Stimulated activated CD4-positive, alpha-beta T cell treated with anti-CD3 and anti-CD28 coated beads, TNF-alpha, amount 100 ng/mL, for 48 hours (primary cell): ENCODE measurements at regions not wholly inside any gene's neighbourhood (a gene's known extent, or its start where the extent isn't known, plus 50 kb on each side); places are given as distances from the start of the nearest gene placed in this dataset.
"Not testable (repeated sequence)": the region's sequence is repeated elsewhere in the genome, so short reads cannot be mapped to it uniquely, and the experiment has no call there.

ENCODE experiments used
- DNase-seq, 3 donors: peaks; one replicate each; pipeline ENCODE4 v3.0.0-alpha.2; 2020; ENCODE audit warnings: low read depth in 3 of 3

DNA sequence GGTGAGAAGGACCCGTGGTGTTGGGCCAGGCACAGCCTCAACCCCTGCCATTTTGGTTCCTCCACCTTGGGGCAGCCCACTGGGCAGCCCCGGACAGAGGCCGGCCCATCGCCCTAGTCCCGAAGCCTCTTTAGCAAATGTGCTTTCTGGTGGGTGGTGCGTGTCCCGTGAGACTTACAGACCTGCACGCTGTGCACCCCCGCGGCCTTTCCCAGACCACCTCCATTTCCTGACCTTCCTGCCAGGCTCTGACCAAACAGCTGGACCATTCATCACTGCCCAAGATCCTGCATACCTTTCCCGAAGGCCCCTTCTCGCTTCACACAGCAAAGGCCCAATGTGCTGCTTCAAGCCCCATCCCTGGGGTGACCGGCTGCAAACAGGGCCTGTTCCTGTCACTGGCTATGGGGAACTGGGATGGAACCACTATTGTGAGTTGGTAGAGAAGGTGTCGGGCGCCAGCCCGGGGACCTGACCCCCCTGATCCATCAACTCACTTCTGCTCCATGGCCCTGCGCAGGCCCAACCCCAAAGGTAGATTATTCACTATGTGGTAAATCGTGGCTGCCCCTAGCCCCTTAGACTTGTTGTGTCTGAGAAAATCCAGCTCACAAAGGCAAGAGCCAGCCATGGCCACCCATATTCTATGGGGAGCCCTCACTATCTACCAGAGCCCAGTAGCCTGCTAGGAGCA lies 341.0 kb downstream of the EIPR1 start:
- no peak for DNase-seq

DNA sequence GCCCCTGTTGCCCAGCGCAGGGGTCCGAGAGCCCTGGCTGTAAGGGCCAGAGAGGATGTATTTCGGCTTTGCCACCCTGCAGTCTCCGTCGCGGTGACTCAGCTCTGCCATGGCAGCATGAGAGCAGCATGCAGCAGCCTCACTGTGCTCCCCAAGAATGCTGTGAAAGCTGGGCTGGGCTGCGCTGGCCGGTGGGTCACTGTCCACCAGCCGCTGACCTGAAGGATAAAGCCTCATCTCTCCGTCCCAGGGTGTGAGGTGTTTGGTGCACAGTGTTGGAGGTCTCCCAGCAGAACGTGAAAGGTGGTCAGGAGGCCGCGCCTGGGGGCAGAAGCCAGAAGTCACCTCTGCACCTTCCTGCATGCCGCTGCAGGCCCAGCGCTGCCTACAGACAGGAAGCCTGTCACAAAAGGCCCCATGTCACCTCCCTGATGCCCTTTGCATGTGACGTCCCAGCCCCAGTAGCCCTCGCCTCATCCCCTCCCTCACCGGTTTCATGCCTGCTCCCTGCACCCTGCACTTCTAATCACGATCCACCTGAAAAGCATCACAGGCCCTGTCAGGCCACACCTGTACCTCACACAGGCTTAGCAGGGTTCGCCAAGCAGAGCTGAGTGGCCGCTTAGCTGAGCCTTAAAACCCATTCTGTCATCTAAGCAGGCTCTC lies 342.1 kb downstream of the EIPR1 start:
- no peak for DNase-seq

DNA sequence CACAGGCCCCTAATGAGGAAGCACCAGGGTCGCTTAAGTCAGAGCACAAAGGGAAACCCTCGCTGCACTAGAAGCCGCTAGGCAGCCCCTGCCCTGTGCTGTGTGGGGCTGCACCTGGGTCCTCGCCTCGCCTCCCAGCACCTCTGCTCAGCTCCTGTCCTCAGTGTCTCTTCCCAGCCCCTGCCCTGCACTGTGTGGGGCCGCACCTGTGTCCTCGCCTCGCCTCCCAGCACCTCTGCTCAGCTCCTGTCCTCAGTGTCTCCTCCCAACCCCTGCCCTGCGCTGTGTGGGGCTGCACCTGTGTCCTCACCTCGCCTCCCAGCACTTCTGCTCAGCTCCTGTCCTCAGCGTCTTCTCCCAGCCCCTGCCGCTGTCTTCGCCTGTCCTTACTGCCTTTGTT lies 342.8 kb downstream of the EIPR1 start:
- no peak for DNase-seq

DNA sequence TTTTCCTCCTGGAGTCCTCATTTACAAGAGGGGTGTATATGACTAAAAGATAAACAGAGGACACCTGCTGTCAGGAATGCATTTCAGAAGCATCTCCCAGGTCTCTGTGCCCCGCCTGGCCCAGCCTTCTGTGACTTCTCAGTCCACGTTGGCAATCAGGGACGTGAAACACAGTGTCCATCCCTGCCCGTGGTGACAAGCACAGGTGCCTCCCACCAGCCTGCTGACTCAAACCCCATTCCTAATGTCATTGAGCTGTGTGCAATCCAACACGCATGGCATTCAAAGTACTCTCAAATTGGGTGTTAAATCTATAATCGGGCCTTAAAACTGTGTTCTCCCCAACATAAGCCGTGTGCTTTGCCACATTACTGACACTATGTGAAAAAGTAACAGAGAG lies 343.2 kb downstream of the EIPR1 start:
- no peak for DNase-seq

DNA sequence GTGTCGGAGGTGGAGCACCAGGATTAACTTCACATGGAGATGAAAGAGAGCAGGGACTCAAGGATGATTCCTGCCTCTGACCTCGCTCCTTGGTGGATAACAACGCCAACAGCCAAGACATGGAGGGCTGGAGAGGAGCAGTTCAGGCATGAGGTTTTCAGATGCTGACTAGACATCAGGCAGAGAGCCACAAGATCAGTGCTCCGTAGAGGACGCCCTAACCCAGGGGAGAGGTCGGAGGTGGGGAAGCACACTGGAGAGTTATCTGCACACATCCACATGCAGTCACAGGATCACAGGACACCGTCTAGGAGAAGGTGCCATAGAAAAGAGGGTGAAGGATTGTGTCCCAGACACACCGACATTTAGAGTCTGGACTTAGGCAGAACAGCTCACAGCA lies 344.3 kb downstream of the EIPR1 start:
- no peak for DNase-seq

DNA sequence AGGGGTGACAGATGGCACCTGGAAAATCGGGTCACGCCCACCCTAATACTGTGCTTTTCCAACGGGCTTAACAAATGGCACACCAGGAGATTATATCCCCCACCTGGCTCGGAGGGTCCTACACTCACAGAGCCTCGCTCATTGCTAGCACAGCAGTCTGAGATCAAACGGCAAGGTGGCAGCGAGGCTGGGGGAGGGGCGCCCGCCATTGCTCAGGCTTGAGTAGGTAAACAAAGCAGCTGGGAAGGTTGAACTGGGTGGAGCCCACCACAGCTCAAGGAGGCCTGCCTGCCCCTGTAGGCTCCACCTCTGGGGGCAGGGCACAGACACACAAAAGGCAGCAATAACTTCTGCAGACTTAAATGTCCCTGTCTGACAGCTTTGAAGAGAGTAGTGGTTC lies 346.8 kb downstream of the EIPR1 start:
- not testable (repeated sequence) for DNase-seq

DNA sequence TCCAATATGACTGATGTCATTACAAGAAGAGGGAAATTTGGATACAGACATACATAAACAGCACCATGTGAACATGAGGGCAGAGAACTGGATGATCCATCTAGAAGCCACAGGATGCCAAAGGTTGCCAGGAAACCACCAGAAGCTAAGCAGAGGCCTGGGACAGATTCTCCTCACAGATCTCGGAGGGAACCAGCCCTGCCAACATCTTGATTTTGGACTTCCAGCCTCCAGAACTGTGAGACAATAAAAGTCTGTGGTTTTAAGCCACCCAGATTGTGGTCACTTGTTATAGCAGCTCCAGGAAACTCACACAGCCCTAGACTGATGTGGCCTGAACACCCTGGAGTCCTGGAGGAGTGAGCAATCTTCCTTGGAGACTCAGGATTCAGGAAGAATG lies 351.6 kb downstream of the EIPR1 start:
- DNase-seq, result no peak

DNA sequence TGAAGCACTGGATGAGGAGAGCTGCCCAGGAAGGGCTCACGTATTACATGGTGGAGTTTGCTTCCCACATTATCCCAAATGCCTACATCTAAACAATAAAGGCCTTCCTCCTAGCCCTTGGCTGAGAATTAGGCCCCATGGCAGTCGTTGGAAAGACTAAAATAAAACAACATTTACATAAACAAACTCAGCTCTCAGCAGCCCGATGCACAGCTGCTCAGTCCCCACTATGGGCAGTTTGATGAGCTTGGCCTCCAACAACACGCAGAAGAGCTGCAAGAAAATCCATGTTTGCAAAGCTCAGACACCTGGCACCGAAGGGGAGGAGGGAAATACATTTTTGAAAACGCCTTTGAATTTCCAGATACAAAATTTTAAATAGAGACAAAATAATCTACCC lies 352.4 kb downstream of the EIPR1 start:
- DNase-seq, result no peak

DNA sequence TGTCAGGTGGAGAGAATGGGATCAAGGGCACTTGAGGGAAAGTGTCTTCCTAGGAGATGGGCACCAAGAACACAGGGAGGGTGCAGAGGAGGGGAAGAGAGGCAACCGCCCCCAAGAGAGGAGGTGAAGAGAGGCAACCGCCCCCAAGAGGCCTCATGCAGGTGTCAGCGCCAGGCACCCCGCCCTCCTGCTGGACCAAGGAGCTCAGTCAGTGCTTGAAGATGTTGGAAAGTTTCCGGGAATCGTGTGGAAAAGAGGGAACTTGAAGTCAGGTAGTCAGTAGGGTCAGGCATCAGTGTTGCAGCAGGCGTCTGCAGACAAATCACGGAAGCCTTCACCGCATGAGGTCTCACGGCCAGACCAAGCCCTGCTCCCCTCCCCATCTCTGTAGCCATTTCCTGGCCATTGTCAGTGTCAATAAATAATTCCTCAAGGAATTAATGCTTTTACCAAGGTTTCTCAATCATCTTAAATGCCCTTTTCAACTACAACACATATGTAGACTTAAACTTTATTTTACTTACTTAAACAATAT lies 353.1 kb downstream of the EIPR1 start:
- no peak for DNase-seq

DNA sequence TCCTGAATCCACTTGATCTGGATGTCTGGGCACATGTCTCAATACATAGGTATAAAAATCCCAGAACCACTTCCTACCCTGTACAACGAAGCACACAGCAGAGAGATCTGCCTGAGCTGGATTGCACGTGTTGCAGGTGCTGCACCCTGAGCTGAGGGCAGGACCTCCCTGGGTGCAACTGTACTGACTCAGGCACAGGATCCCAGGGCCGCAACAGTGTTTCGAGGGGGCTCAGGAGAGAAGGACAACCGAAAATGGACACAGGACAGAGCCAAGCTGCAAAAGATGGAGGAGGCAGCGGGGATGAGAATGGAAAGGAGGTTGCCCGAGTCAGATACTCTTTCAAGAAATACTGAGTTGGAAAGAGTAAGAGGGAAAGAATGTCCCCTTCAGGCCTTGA lies 354.1 kb downstream of the EIPR1 start:
- no peak for DNase-seq

DNA sequence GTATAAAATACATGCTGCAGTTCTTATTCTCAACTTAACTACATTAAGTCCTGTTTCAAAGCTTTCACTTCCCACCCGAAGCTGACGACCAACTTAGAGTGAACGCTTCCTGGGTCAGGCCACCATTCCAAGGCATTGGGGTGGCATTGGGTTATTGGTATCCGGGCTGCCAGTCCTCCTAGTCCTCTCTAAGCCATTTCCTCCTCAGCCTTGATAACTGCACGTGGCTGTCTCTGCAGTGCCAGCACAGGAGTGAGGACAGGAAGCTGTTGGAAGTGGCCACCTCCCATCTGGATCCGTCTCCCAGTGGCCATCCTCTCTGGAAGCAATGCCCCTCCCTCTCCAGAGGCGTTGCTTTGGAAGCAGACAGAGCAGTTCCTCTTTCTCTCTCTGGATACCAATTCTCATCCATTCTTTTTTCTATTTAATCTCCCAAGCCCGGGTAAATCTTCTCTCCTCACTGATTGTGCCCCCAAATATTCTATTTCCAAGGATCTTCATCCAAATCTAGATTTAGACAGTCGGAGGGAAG lies 354.7 kb downstream of the EIPR1 start:
- DNase-seq, result no peak

DNA sequence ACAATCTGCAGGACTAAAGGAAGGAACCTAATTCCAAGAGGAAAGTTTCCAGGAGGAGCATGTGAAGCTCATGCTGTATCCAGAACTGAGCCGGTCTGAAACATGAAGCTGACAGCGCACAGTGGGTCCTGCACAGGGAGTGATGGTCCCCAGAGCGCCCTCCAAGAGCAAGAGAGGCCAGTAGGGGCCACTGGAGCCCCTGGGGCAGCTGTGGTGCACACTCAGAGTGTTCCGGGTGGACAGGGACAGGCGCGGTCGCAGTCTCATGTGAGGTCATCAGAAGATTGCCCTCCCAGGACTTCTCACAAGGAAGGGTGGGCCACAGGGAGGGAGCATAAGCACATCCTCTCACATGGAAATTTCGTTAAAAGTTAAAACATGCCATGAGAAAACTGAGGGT lies 355.9 kb downstream of the EIPR1 start:
- DNase-seq, result no peak

DNA sequence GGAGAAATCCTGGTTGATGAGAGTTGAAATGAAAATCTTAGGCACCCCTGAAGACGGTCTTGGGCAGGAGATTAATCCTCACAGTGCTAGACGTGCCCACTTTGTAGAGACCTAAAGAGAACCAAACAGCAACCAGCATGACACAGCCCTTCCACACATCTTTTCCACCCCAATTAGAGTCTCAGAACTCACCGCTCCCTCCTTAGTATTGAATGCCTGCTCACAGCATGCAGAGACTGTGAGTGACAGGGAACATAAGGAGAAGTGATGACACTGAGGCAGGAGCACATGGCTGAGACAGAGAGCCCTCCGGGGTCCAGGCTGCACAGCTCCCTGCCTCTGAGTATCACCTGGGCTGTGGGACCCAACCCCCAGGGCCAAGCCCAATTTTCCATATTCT lies 367.6 kb downstream of the EIPR1 start:
- DNase-seq, result no peak

DNA sequence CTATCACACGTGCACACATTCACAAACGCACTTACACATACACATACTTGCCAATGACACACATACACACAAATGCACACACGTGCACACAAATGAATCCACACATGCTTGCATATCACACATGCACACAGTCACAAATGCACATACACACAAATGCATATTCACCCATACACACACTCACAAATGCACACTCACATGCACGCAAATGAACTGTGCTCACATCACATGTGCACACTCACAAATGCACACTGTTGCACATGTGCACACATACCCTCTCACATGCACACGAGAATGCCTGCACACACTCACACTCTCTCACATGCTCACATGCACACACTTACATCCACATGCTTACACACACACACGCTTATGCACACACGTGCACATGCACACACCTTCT lies 368.1 kb downstream of the EIPR1 start:
- no peak for DNase-seq

DNA sequence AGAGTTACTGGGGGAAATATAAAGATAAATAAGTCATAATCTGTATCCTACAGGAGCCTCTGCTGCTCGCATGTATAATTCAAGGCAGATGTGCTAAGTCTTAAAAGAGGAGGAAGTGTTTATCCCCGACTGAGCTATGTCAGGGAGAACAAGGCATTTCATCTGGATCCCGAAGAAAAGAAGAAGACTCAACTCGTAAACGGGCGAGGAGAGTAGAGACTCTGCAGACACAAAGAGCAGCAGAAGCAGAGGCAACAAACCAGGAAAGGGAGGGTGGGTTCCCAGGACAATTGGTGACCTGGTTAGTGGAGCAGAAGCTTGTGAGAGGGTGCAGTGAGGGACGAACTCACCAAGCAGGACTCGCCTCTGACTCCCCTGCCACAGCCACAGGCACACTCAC lies 368.6 kb downstream of the EIPR1 start:
- DNase-seq, result no peak

DNA sequence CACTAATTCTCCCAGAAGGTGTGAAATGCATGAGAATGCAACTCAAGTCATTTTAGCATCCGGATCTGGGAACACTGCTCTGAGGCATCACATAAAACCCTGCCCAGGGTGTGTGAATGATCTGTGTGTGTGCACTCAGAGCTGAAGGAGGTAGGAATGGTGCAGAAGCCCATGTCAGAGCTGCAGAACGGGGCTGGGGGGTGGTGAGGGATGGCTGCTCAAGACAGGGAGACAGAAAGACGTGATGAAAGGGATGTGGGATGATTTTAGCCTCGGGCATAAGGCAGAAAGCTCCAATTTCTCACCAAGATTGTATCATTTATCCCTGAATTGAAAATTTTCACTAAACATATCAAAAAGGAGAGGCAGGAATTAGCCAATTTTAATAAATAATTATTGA lies 369.1 kb downstream of the EIPR1 start:
- no peak for DNase-seq

DNA sequence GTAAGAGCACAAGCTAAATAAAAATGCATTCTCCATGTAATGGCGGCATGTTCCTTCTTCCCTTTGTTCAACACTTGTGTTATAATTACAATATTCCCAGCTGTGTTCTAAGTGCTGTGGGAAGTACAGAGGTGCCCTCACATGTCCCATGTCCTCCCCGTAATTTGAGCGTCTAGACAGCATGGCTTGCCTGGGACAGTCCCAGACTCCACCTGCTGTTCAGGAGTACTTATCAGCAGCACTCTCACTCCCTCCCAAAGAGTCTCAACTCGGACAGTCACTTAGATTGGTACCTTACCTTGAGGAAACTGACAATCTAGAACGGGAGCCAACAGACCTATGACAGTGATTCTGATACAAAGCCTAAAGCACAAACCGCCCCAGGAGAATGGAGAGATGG lies 370.5 kb downstream of the EIPR1 start:
- no peak for DNase-seq

DNA sequence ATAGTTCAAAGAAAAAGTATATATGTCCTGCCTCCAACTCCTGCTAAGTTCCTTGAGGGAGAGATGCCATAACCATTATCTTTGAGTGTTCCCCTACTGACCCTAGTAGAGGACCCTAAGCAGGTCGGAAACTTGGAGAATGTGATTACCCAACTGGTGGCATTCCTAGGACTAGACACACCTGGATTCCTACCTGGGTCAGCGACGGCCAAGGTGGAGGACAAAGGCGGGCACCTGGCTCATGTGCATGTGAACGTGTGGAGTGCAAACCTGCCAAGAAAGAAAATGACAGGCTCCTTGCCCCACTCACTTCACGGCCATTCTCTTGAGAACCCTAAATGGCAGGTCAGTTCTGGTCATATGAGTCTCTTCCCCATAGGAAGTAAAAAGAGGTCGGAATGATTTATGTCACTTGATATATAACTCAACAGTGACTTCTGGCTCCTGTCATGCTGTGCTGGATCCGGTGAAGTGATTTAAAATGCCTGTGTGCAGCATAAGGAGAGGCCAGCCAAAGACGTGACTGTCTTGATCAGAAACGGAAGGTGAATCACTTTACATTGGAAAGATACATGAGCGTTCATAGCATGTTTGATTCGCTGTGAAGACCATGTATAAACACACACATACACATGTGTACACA lies 371.6 kb downstream of the EIPR1 start:
- DNase-seq, result no peak

DNA sequence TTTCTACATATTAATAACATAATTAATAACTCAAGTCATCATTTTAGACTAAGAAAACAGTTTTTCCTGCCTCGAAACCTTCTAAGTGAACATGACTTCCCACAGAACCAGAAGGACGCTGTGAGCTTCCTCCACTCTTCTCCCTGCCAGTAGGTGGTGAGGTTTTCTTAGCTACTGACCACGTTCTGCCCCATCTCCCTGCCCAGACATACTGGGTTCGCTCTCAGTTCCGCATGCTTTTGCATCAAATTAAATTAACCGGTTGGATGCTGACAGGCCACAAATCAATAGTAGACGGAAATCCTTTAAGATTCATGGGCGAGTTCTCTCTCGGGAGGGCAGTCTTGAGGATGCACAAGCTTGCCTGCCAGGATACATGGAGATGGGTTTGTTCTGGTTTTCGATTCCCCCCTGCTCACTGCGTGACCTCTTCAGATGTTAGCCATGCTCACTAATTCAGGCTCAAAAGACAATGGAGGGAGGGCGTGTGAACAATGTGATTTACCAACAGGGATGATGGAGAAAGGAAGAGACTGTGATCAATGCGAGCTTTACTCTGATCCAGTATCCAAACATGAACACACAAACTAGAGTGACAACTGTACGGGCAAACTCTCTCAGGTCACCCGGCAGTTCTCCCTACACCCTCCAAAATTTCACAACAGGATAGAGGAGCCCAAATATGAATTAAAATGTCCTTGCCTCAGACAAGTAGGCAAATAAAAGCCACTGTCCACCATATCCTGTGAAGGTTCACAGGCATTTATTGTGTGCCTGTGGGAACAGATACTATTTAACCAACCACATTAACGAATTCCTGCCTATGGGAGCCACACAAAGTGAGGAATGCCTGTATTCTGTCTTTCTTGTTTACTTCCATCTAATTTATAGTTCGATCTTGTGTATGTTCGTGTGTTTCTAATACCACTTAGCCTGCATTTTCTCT lies 375.7 kb downstream of the EIPR1 start:
- DNase-seq, result no peak

DNA sequence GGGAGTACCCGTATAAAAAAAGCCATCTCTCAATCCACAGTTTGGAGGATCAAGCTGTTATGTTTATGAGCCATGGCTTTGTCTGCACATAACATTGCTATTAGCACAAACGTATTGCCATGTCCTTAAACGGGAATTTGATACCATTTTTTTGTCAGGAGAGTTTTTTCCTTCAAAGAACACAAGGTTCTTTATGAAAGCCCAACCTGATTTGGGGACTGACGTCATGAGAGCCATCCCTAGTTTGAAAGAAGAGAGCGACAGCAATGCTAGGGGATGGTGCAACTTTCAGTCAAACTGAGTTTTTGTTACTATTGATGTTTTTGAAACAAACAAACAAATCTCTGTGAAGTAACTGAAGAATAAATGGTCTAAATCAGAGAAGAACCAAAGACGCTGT lies 376.6 kb downstream of the EIPR1 start:
- DNase-seq, result no peak

DNA sequence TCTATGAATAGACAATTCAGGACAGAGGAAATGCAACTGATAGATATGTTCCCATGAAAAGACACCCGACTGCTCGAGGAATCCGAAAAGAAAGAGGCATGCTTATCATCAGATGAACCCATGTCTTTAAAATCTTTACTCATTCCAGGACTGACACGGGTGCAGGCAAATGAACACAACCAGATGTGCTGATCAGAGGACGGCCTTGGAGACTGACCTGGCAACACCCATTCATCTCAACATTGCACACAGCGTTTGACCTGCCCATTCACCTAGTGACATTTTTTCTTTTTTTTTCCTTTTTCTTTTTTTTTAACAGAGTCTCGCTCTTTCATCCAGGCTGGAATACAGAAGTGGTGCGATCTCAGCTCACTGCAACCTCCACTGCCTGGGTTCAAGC lies 377.5 kb downstream of the EIPR1 start:
- no peak for DNase-seq

DNA sequence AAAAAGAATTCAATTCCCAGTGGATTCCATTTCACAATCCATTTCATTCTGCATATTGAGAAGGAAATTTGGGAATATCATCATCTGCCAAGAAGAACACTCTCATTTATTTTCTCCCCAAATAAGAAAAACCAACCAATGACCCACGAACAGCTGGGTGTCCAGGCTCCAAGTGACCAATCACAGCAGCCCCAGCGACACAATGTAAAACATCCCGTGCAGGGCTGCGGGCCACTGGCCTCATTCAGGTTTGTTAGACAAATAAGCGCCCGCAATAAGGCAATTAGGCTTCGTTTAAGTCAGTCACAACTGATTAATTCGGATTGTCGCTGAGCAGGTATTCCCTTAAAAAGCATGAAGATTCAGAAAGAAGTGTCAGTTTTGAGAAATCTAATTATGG lies 378.6 kb downstream of the EIPR1 start:
- no peak for DNase-seq
